CD8-positive, alpha-beta memory T cell (primary cell): ENCODE measurements at regions not wholly inside any gene's neighbourhood (a gene's known extent, or its start where the extent isn't known, plus 50 kb on each side); places are given as distances from the start of the nearest gene placed in this dataset.
"Not testable (repeated sequence)": the region's sequence is repeated elsewhere in the genome, so short reads cannot be mapped to it uniquely, and the experiment has no call there.

Experiments
- CTCF ChIA-PET: fragments of 350-600 bp; sonication (Branson Sonifier 250); formaldehyde crosslinking; loops from one replicate; lab custom pipeline; 2021; ENCODE audit warnings: antibody characterized with exemption; lab: Charles Lee
- POLR2A ChIA-PET: fragments of 350-600 bp; sonication (Branson Sonifier 250); formaldehyde crosslinking; loops from one replicate; lab custom pipeline; 2021; ENCODE audit warnings: antibody characterized with exemption; lab: Charles Lee
- DNase-seq, 5 donors: peaks; one replicate each; pipeline versions ENCODE4 v3.0.0 to v3.0.0-alpha.2; 2020 to 2022; ENCODE audit warnings: mixed read lengths in 1 of 5
- H3K27ac ChIP-seq: one replicate; pipeline ENCODE4 v1.7.0; 2013; ENCODE audit warnings: low read depth, mild to moderate bottlenecking, low read length, moderate library complexity
- H3K27me3 ChIP-seq: 2 replicates; pipeline ENCODE4 v1.7.0; 2013; ENCODE audit warnings: low read length, mild to moderate bottlenecking; ENCODE audit not compliant: insufficient read depth, poor library complexity, severe bottlenecking
- H3K36me3 ChIP-seq: 2 replicates; pipeline ENCODE4 v1.7.0; 2013; ENCODE audit warnings: mild to moderate bottlenecking, low read length, moderate library complexity; ENCODE audit not compliant: insufficient read depth
- H3K4me1 ChIP-seq: 2 replicates; pipeline ENCODE4 v1.7.0; 2013; ENCODE audit warnings: mild to moderate bottlenecking, low read length, moderate library complexity; ENCODE audit not compliant: insufficient read depth
- H3K4me3 ChIP-seq: 2 replicates; pipeline ENCODE4 v1.7.0; 2013; ENCODE audit warnings: mild to moderate bottlenecking, low read length
- H3K9me3 ChIP-seq: 2 replicates; pipeline ENCODE4 v1.7.0; 2013; ENCODE audit warnings: mild to moderate bottlenecking, low read length
- H3K27ac Mint-ChIP-seq, 8 donors: one replicate each; pipeline ENCODE4 v1.8.0; 2020 to 2021; ENCODE audit warnings: mixed read lengths in 8 of 8, mild to moderate bottlenecking in 6 of 8, inconsistent platforms in 3 of 8, moderate library complexity in 3 of 8
- H3K27me3 Mint-ChIP-seq, 2 donors: one replicate each; pipeline ENCODE4 v1.8.0; 2020 to 2021; ENCODE audit warnings: mixed read lengths in 2 of 2, mild to moderate bottlenecking in 1 of 2, moderate library complexity in 1 of 2
- H3K36me3 Mint-ChIP-seq, 3 donors: one replicate each; pipeline ENCODE4 v1.8.0; 2020 to 2021; ENCODE audit warnings: mixed read lengths in 3 of 3, inconsistent platforms in 1 of 3, mild to moderate bottlenecking in 1 of 3
- H3K4me1 Mint-ChIP-seq, 3 donors: one replicate each; pipeline ENCODE4 v1.8.0; 2020 to 2021; ENCODE audit warnings: mixed read lengths in 3 of 3, inconsistent platforms in 1 of 3, mild to moderate bottlenecking in 1 of 3
- H3K4me3 Mint-ChIP-seq, 7 donors: one replicate each; pipeline ENCODE4 v1.8.0; 2020 to 2021; ENCODE audit warnings: mixed read lengths in 7 of 7, mild to moderate bottlenecking in 6 of 7, moderate library complexity in 4 of 7, inconsistent platforms in 2 of 7
- H3K9me3 Mint-ChIP-seq, 5 donors: one replicate each; pipeline ENCODE4 v1.8.0; 2020 to 2022; ENCODE audit warnings: mixed read lengths in 5 of 5, mild to moderate bottlenecking in 3 of 5, moderate library complexity in 2 of 5, inconsistent platforms in 1 of 5

DNA sequence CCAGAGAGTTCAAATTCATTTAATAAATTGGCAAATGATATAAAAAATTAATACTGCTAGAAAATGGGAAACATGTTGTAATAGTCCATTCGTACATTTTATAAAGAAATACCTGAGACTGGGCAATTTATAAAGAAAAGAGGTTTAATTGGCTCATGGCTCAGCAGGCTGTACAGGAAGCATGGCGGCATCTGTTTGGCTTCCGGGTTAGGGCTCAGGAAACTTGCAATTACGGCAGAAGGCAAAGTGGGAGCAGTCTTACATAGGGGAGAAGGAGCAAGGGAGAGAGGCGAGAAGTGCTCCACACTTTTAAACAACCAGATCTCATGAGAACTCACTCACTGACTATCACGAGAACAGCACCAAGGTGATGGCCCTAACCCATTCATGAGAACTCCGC is 512.0 kb downstream of the DACH1 start:
- Histone ChIP-seq H3K4me1 (no peaks in the 10 kb centered on the region), H3K9me3 (no peaks in the 10 kb centered on the region), H3K27ac (no peak overlapping the region), H3K27me3 (no peaks in the 10 kb centered on the region), H3K4me3 (no peak overlapping the region), H3K36me3 (no peaks in the 10 kb centered on the region)
- CTCF ChIA-PET, result no interaction called here
- Mint-ChIP-seq H3K9me3 (peaks cover 0 to 9% (median 0%) of the 10 kb centered on the region in 5 donors), H3K27me3 (no peaks in the 10 kb centered on the region), H3K36me3 (no peaks in the 10 kb centered on the region), H3K4me3 (no peak overlapping the region), H3K4me1 (no peaks in the 10 kb centered on the region), H3K27ac (no peak overlapping the region)
- DNase-seq, result no peak
- POLR2A ChIA-PET, result no interaction called here

DNA sequence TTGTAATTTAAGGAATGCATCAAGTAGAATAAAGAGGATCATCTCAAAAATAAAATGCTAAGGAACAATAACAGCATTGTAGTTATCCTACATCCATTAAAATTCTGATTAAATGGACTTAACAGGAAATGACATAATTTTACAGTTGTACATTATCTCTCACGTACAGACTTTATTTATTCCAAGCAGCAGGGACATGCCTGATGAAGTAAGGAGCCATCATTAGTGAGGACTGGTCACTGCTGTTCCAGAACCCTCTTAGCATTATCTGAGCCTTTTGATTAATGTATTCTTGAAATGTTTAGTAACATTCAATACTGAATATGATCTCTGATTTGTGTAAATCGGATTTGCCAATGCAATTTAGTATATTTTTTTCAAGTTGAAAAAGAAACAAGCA is 516.1 kb downstream of the DACH1 start:
- H3K27me3 ChIP-seq, result no peaks in the 10 kb centered on the region
- no peaks in the 10 kb centered on the region for H3K4me1 ChIP-seq
- Mint-ChIP-seq H3K9me3 (peaks cover 0 to 8% (median 3%) of the 10 kb centered on the region in 5 donors), H3K4me3 (no peak overlapping the region), H3K27ac (no peak overlapping the region), H3K27me3 (no peaks in the 10 kb centered on the region), H3K4me1 (no peaks in the 10 kb centered on the region), H3K36me3 (no peaks in the 10 kb centered on the region)
- ChIA-PET POLR2A (no interaction called here), CTCF (no interaction called here)
- no peaks in the 10 kb centered on the region for H3K9me3 ChIP-seq
- no peak overlapping the region for H3K27ac ChIP-seq
- no peaks in the 10 kb centered on the region for H3K36me3 ChIP-seq
- DNase-seq, result no peak
- H3K4me3 ChIP-seq, result no peak overlapping the region

DNA sequence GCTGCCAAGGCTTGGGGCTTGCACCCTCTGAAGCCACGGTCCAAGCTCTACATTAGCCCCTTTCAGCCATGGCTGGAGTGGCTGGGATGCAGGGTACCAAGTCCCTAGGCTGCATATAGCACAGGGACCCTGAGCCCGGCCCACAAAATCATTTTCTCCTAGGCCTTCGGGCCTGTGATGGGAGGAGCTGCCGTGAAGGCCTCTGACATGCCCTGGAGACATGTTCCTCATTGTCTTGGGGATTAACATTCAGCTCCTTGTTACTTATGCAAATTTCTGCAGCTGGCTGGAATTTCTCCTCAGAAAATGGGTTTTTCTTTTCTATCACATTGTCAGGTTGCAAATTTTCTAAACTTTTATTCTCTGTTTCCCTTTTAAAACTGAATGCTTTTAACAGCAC is 521.1 kb downstream of the DACH1 start:
- H3K4me1 ChIP-seq, H3K9me3 Mint-ChIP-seq, DNase-seq, H3K27ac Mint-ChIP-seq, H3K36me3 Mint-ChIP-seq, H3K4me3 ChIP-seq, H3K27ac ChIP-seq, CTCF ChIA-PET, H3K36me3 ChIP-seq, H3K27me3 ChIP-seq, H3K27me3 Mint-ChIP-seq, POLR2A ChIA-PET, H3K9me3 ChIP-seq, H3K4me3 Mint-ChIP-seq, H3K4me1 Mint-ChIP-seq: not testable (repeated sequence)

DNA sequence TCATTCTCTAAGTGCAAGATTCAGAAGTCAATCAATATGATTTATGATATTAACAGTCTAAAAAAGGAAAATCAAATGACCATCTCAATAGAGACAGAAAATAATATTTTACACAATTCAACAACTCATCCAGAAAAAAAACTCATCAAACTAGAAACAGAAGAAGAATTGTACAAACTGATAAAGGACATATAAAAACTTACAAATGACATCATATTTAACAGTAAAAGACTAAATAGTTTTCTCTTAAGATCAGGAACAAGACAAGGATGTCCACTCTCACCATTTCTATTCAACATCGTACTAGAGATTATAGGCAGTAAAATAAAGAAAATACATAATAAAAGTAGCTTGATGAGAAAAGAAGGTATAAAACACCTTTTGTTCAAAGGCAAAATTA is 527.3 kb downstream of the DACH1 start:
- Mint-ChIP-seq H3K27ac (no peak overlapping the region), H3K9me3 (peaks cover 0 to 4% (median 2%) of the 10 kb centered on the region in 5 donors), H3K4me3 (no peak overlapping the region), H3K4me1 (no peaks in the 10 kb centered on the region), H3K36me3 (no peaks in the 10 kb centered on the region), H3K27me3 (no peaks in the 10 kb centered on the region)
- DNase-seq, result no peak
- H3K36me3 ChIP-seq, result no peaks in the 10 kb centered on the region
- ChIA-PET POLR2A (no interaction called here), CTCF (no interaction called here)
- no peaks in the 10 kb centered on the region for H3K4me1 ChIP-seq
- H3K27me3 ChIP-seq, result no peaks in the 10 kb centered on the region
- H3K4me3 ChIP-seq, result no peak overlapping the region
- no peaks in the 10 kb centered on the region for H3K9me3 ChIP-seq
- no peak overlapping the region for H3K27ac ChIP-seq

DNA sequence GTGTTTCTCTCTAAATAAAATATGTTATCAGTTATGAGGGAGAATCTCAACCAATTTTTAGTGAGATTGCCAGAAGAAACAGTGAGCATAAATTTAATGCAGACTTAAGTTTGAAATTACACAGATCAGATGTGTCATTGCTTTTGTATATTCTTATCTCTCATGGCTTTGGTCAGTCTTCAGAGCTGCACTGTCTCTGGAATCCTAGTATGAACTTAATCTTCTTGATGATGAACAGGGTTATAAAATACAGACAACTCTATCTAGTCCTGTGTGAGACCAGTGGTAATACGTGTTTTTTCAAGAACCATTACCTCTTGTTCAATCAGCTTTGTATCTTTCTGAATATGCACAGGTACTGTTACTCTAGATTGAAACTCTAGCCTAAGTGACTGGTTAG is 528.0 kb downstream of the DACH1 start:
- peaks cover 0 to 4% (median 2%) of the 10 kb centered on the region in 5 donors for H3K9me3 Mint-ChIP-seq
- H3K9me3 ChIP-seq, result no peaks in the 10 kb centered on the region
- CTCF ChIA-PET, result no interaction called here
- H3K4me1 ChIP-seq, result no peaks in the 10 kb centered on the region
- no peak overlapping the region for H3K4me3 ChIP-seq
- no peak overlapping the region for H3K27ac ChIP-seq
- DNase-seq, result no peak
- H3K27ac Mint-ChIP-seq, result no peak overlapping the region
- H3K4me1 Mint-ChIP-seq, result no peaks in the 10 kb centered on the region
- H3K27me3 ChIP-seq, result no peaks in the 10 kb centered on the region
- H3K36me3 ChIP-seq, result no peaks in the 10 kb centered on the region
- H3K36me3 Mint-ChIP-seq, result no peaks in the 10 kb centered on the region
- POLR2A ChIA-PET, result no interaction called here
- no peak overlapping the region for H3K4me3 Mint-ChIP-seq
- H3K27me3 Mint-ChIP-seq, result no peaks in the 10 kb centered on the region

DNA sequence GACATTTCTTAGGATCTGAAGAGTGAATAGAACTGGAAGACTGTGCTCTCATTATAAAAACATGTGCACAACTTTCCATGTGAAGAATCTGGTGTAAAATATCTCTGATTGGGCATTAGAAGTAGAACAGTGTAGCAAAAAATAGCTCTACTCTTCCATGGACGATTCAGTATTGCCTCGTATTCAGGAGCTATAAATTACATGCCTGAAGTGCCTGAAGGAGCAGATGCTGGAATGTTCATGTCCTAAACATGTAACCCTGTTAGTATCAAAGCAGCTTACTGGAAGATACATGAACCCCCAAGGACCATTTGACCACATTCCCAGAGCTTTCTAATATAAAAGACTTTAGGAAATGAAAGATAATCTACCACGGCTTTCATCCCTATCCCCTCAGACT is 528.9 kb downstream of the DACH1 start:
- ChIA-PET CTCF (no interaction called here), POLR2A (no interaction called here)
- Histone ChIP-seq H3K9me3 (no peaks in the 10 kb centered on the region), H3K27ac (no peak overlapping the region), H3K27me3 (no peaks in the 10 kb centered on the region), H3K36me3 (no peaks in the 10 kb centered on the region), H3K4me1 (no peaks in the 10 kb centered on the region), H3K4me3 (no peak overlapping the region)
- DNase-seq, result no peak
- Mint-ChIP-seq H3K9me3 (peaks cover 0 to 3% (median 2%) of the 10 kb centered on the region in 5 donors), H3K4me3 (no peak overlapping the region), H3K27ac (no peak overlapping the region), H3K36me3 (no peaks in the 10 kb centered on the region), H3K27me3 (no peaks in the 10 kb centered on the region), H3K4me1 (no peaks in the 10 kb centered on the region)

DNA sequence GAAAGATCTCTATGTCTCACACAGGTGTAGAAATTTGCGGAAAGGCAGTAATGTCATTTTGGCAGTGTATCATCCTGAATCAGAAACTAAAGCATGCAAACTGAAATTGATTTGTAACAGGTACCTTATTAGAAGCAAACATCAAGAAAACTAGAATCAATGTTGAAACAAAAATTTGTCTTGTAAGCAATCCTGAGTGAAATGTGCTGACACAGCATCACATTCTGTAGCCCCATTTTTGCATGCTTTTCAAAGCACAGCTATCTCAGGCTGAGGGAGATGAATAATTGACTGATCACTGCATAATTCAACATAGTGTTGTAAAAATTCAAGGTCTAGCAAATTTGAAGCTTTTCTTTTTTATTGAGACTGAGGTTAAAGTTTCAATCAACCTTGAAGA is 539.7 kb downstream of the DACH1 start:
- H3K36me3 Mint-ChIP-seq, result no peaks in the 10 kb centered on the region
- Histone ChIP-seq H3K9me3 (no peaks in the 10 kb centered on the region), H3K36me3 (no peaks in the 10 kb centered on the region), H3K4me3 (no peak overlapping the region), H3K27me3 (no peaks in the 10 kb centered on the region), H3K27ac (no peak overlapping the region), H3K4me1 (no peaks in the 10 kb centered on the region)
- H3K4me1 Mint-ChIP-seq, result no peaks in the 10 kb centered on the region
- H3K27me3 Mint-ChIP-seq, result peaks cover 0 to 2% of the 10 kb centered on the region in 2 donors
- H3K4me3 Mint-ChIP-seq, result no peak overlapping the region
- ChIA-PET CTCF (no interaction called here), POLR2A (no interaction called here)
- H3K27ac Mint-ChIP-seq, result no peak overlapping the region
- no peak for DNase-seq
- H3K9me3 Mint-ChIP-seq, result no peaks in the 10 kb centered on the region

DNA sequence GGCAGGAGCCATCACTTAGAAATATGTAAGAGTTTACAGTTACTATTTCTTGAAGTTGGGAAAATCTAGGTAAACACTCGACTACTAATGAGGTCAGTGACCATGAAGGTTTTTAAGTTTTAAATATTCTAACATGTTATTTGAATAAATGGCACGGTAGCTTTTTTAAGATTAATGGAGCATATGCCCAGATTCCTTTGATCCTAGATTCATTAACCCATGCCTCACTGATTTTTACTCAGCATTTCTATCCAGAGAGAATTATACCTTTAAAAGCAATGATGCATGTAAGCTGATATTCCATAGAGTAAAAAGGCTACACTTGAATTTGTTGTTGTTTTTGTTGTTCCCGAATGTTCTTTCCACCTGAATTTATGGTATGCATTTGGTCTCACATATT is 541.4 kb downstream of the DACH1 start:
- H3K4me1 Mint-ChIP-seq, result no peaks in the 10 kb centered on the region
- H3K4me3 Mint-ChIP-seq, result no peak overlapping the region
- H3K4me3 ChIP-seq, result no peak overlapping the region
- ChIA-PET CTCF (no interaction called here), POLR2A (no interaction called here)
- no peaks in the 10 kb centered on the region for H3K27me3 ChIP-seq
- no peak overlapping the region for H3K27ac Mint-ChIP-seq
- H3K36me3 ChIP-seq, result no peaks in the 10 kb centered on the region
- H3K27ac ChIP-seq, result no peak overlapping the region
- peaks cover 0 to 2% of the 10 kb centered on the region in 2 donors for H3K27me3 Mint-ChIP-seq
- no peak for DNase-seq
- no peaks in the 10 kb centered on the region for H3K4me1 ChIP-seq
- no peaks in the 10 kb centered on the region for H3K36me3 Mint-ChIP-seq
- H3K9me3 Mint-ChIP-seq, result peaks cover 0 to 3% (median 0%) of the 10 kb centered on the region in 5 donors
- H3K9me3 ChIP-seq, result no peaks in the 10 kb centered on the region

DNA sequence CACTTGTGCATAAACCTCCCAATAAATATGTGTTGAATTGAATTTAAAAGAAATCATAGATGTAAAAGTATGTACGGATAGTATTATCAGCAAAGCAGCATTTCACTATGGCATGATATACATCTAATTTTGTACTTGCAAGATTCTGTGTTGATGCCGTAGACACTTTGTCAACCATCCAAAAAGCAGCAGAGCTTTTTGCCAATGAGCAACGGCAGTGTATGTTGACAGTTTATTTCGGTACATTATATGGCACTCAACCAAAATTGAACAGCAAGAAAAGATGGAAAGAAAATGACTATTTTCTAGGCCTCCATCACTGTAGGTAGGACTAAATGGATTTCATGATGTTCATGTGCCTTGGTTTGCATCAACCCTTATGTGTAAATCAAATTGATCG is 543.7 kb downstream of the DACH1 start:
- no peaks in the 10 kb centered on the region for H3K4me1 ChIP-seq
- Mint-ChIP-seq H3K9me3 (peaks cover 0 to 7% (median 2%) of the 10 kb centered on the region in 5 donors), H3K36me3 (no peaks in the 10 kb centered on the region), H3K4me1 (no peaks in the 10 kb centered on the region), H3K4me3 (no peak overlapping the region), H3K27me3 (peaks cover 0 to 4% of the 10 kb centered on the region in 2 donors), H3K27ac (no peak overlapping the region)
- H3K27me3 ChIP-seq, result no peaks in the 10 kb centered on the region
- no peak overlapping the region for H3K4me3 ChIP-seq
- no peak overlapping the region for H3K27ac ChIP-seq
- DNase-seq, result no peak
- CTCF ChIA-PET, result no interaction called here
- POLR2A ChIA-PET, result no interaction called here
- no peaks in the 10 kb centered on the region for H3K36me3 ChIP-seq
- no peaks in the 10 kb centered on the region for H3K9me3 ChIP-seq
